ENCODE measurements at regions not wholly inside any gene's neighbourhood (a gene's known extent, or its start where the extent isn't known, plus 50 kb on each side); places are given as distances from the start of the nearest gene placed in this dataset.

GRCh38 chr6:135658916-135659315, 161.4 kb upstream of the AHI1 start:
- H3K9me3 Mint-ChIP-seq (ENCODE audit: insufficient read depth): peaks cover 6% of the 10 kb centered on the region
- no peak for ATAC-seq (ENCODE audit: low read depth)
- no peak for TF ChIP-seq CTCF (IDR thresholded peaks at IDR 0.05)
- TF ChIP-seq EZH2 (IDR thresholded peaks at IDR 0.05; ENCODE audit: borderline replicate concordance, insufficient read depth, low read depth, low read length, poor library complexity, severe bottlenecking): no peak
- WGBS (ENCODE audit: insufficient coverage): no CpG with 5 or more reads among the region's 2 CpGs
- Histone ChIP-seq H3K9ac (ENCODE audit: low read length) (no peak overlapping the region), H3K27me3 (replicated peaks in 1 of 4; ENCODE audit: control extremely low read depth in 1 of 4, control insufficient read depth in 3 of 4, insufficient read depth in 4 of 4, low read length in 3 of 4) (no peaks in the 10 kb centered on the region), H3K4me3 (ENCODE audit: control extremely low read depth in 1 of 5, extremely low read depth in 1 of 5, insufficient read depth in 1 of 5, low read depth in 2 of 5, low read length in 4 of 5) (no peak overlapping the region), H3K4me2 (replicated peaks; ENCODE audit: low read depth, low read length, poor library complexity, severe bottlenecking) (no peak overlapping the region), H3K9me3 (ENCODE audit: control extremely low read depth in 1 of 3, control insufficient read depth in 2 of 3, insufficient read depth in 1 of 3, low read length in 2 of 3) (peaks cover 0 to 1% (median 0%) of the 10 kb centered on the region in 3 donors), H3K4me1 (ENCODE audit: control insufficient read depth in 2 of 2, insufficient read depth in 2 of 2, low read length in 2 of 2) (peaks cover 0 to 7% of the 10 kb centered on the region in 2 donors), H2AFZ (ENCODE audit: insufficient read depth, low read depth, low read length, poor library complexity, severe bottlenecking) (no peak overlapping the region), H3K79me2 (ENCODE audit: control insufficient read depth, insufficient read depth, low read length) (no peaks in the 10 kb centered on the region), H3K27ac (ENCODE audit: low read length in 2 of 2) (no peak overlapping the region), H3K36me3 (replicated peaks in 1 of 2; ENCODE audit: control extremely low read depth in 1 of 2, control insufficient read depth in 1 of 2, extremely low read depth in 1 of 2, insufficient read depth in 2 of 2, low read length in 1 of 2) (no peaks in the 10 kb centered on the region), H4K20me1 (ENCODE audit: control insufficient read depth, insufficient read depth, low read length, poor library complexity, severe bottlenecking) (no peaks in the 10 kb centered on the region)
- H3K27me3 Mint-ChIP-seq: peaks cover 13% of the 10 kb centered on the region
- POLR2A ChIA-PET: no interaction called here
- no peak overlapping the region for H3K4me3 Mint-ChIP-seq
- no peak for DNase-seq
- peaks cover 15% of the 10 kb centered on the region for H3K4me1 Mint-ChIP-seq
- CTCF ChIA-PET: interaction anchor here (2.0 kb wide), 1 partner anchor 15 kb away, joined by 6 read pairs; no protein-coding TSS in a partner anchor
- no peak overlapping the region for H3K27ac Mint-ChIP-seq
- intact Hi-C loops (cut with micrococcal nuclease): no loop called here

GRCh38 chr6:135664527-135664926, 167.0 kb upstream of the AHI1 start:
- ATAC-seq (ENCODE audit: low read depth) (no peak), DNase-seq (no peak)
- Histone ChIP-seq H3K36me3 (replicated peaks in 1 of 2; ENCODE audit: control extremely low read depth in 1 of 2, control insufficient read depth in 1 of 2, extremely low read depth in 1 of 2, insufficient read depth in 2 of 2, low read length in 1 of 2) (no peaks in the 10 kb centered on the region), H3K4me1 (ENCODE audit: control insufficient read depth in 2 of 2, insufficient read depth in 2 of 2, low read length in 2 of 2) (no peaks in the 10 kb centered on the region), H3K9ac (ENCODE audit: low read length) (no peak overlapping the region), H3K27me3 (replicated peaks in 1 of 4; ENCODE audit: control extremely low read depth in 1 of 4, control insufficient read depth in 3 of 4, insufficient read depth in 4 of 4, low read length in 3 of 4) (peaks cover 0 to 2% (median 0%) of the 10 kb centered on the region in 4 experiments), H3K27ac (ENCODE audit: low read length in 2 of 2) (no peak overlapping the region), H3K9me3 (ENCODE audit: control extremely low read depth in 1 of 3, control insufficient read depth in 2 of 3, insufficient read depth in 1 of 3, low read length in 2 of 3) (no peaks in the 10 kb centered on the region), H3K4me3 (ENCODE audit: control extremely low read depth in 1 of 5, extremely low read depth in 1 of 5, insufficient read depth in 1 of 5, low read depth in 2 of 5, low read length in 4 of 5) (no peak overlapping the region), H2AFZ (ENCODE audit: insufficient read depth, low read depth, low read length, poor library complexity, severe bottlenecking) (no peak overlapping the region), H3K79me2 (ENCODE audit: control insufficient read depth, insufficient read depth, low read length) (no peaks in the 10 kb centered on the region), H4K20me1 (ENCODE audit: control insufficient read depth, insufficient read depth, low read length, poor library complexity, severe bottlenecking) (no peaks in the 10 kb centered on the region), H3K4me2 (replicated peaks; ENCODE audit: low read depth, low read length, poor library complexity, severe bottlenecking) (no peak overlapping the region)
- POLR2A ChIA-PET: no interaction called here
- Mint-ChIP-seq H3K4me3 (no peak overlapping the region), H3K27me3 (peaks cover 28% of the 10 kb centered on the region), H3K9me3 (ENCODE audit: insufficient read depth) (no peaks in the 10 kb centered on the region), H3K4me1 (peaks cover under 1% of the 10 kb centered on the region), H3K27ac (no peak overlapping the region)
- TF ChIP-seq CTCF (IDR thresholded peaks at IDR 0.05) (no peak), EZH2 (IDR thresholded peaks at IDR 0.05; ENCODE audit: borderline replicate concordance, insufficient read depth, low read depth, low read length, poor library complexity, severe bottlenecking) (no peak)
- intact Hi-C loops (cut with micrococcal nuclease): no loop called here
- no CpG with 5 or more reads among the region's 3 CpGs for WGBS (ENCODE audit: insufficient coverage)
- CTCF ChIA-PET: interaction anchor here (1.3 to 1.4 kb wide), 2 partner anchors 10 to 245 kb away, joined by 3 read pairs; no protein-coding TSS in a partner anchor

All from B cell (primary cell).